Chondrocyte (in vitro differentiated cells): ENCODE measurements at regions not wholly inside any gene's neighbourhood (a gene's known extent, or its start where the extent isn't known, plus 50 kb on each side); places are given as distances from the start of the nearest gene placed in this dataset.

Experiments
- DNase-seq: peaks from one replicate; pipeline ENCODE4 v3.0.0; 2021; ENCODE audit warnings: mixed read lengths, low spot score
- H3K27ac Mint-ChIP-seq: one replicate; pipeline ENCODE4 v1.8.0; 2021; ENCODE audit warnings: mild to moderate bottlenecking, moderate library complexity, mixed read lengths; ENCODE audit not compliant: unreplicated experiment
- H3K27me3 Mint-ChIP-seq: 2 replicates; pipeline ENCODE4 v1.8.0; 2021; ENCODE audit warnings: low read depth, mixed read lengths
- H3K36me3 Mint-ChIP-seq: 2 replicates; pipeline ENCODE4 v1.8.0; 2021; ENCODE audit warnings: low read depth, mixed read lengths
- H3K4me1 Mint-ChIP-seq: 2 replicates; pipeline ENCODE4 v1.8.0; 2021; ENCODE audit warnings: low read depth, mild to moderate bottlenecking, mixed read lengths
- H3K4me3 Mint-ChIP-seq: one replicate; pipeline ENCODE4 v1.8.0; 2021; ENCODE audit warnings: mild to moderate bottlenecking, moderate library complexity, mixed read lengths; ENCODE audit not compliant: unreplicated experiment
- H3K9me3 Mint-ChIP-seq: 2 replicates; pipeline ENCODE4 v1.8.0; 2021; ENCODE audit warnings: low read depth, mixed read lengths
- TF ChIP-seq, protein P1 (sequence below): fragments of 200-600 bp; sonication (generic); IDR thresholded peaks from 2 replicates; pipeline ENCODE4 v1.5.0; 2021; ENCODE audit warnings: antibody characterized with exemption, mild to moderate bottlenecking, moderate library complexity

- Mint-ChIP-seq H3K27ac (no peak overlapping the region), H3K4me1 (no peaks in the 10 kb centered on the region), H3K36me3 (no peaks in the 10 kb centered on the region), H3K4me3 (no peak overlapping the region), H3K9me3 (no peaks in the 10 kb centered on the region), H3K27me3 (peaks cover 6% of the 10 kb centered on the region)
- TF ChIP-seq, protein P1, sequence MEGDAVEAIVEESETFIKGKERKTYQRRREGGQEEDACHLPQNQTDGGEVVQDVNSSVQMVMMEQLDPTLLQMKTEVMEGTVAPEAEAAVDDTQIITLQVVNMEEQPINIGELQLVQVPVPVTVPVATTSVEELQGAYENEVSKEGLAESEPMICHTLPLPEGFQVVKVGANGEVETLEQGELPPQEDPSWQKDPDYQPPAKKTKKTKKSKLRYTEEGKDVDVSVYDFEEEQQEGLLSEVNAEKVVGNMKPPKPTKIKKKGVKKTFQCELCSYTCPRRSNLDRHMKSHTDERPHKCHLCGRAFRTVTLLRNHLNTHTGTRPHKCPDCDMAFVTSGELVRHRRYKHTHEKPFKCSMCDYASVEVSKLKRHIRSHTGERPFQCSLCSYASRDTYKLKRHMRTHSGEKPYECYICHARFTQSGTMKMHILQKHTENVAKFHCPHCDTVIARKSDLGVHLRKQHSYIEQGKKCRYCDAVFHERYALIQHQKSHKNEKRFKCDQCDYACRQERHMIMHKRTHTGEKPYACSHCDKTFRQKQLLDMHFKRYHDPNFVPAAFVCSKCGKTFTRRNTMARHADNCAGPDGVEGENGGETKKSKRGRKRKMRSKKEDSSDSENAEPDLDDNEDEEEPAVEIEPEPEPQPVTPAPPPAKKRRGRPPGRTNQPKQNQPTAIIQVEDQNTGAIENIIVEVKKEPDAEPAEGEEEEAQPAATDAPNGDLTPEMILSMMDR = no peak
- DNase-seq = no peak
Measured at GRCh38 chr2:11048335-11049008, 106.8 kb upstream of the SLC66A3 start.

DNA sequence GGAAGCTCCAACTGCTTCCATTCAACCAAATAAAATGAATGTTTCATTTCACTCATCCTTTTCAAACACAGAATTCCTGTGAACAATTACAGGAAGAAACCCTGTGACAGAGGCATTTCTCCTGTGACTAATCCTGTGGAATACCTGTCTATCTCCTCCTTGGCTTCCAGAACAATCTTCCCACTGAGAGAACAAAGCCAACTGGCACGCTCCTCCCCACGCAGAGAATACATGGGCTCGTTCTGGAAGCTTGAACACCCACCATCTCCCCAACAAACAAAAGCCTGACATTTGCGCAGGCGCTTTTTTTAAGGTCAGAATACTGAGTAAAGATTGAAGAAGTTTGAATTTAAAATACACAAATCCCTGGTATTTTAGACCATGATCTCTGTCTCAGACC lies 104.7 kb upstream of the SLC66A3 start:
- H3K27ac Mint-ChIP-seq = no peak overlapping the region
- no peak for DNase-seq

DNA sequence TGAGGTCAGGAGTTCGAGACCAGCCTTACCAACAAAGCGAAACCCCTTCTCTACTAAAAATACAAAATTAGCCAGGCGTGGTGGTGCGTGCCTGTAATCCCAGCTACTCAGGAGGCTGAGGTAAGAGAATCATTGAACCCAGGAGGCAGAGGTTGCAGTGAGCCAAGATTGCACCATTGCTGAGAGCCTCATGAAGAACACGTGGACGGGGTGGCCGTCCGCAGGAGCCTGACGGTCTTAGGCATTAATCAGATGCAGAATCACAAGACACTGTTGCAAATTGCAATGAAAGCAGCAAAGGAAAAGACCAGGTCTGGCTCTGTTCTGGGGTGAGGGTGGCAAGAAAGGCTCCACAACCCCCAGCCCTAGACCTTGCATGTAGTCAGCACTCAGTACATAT lies 104.0 kb upstream of the SLC66A3 start:
- Mint-ChIP-seq H3K36me3 (no peaks in the 10 kb centered on the region), H3K9me3 (no peaks in the 10 kb centered on the region), H3K4me3 (no peak overlapping the region), H3K27ac (no peak overlapping the region), H3K27me3 (peaks cover 6% of the 10 kb centered on the region), H3K4me1 (no peaks in the 10 kb centered on the region)
- TF ChIP-seq, protein P1 = no peak
- no peak for DNase-seq

More for the DNA sequence above, 104.7 kb upstream of the SLC66A3 start:
- Mint-ChIP-seq H3K27me3 (peaks cover 6% of the 10 kb centered on the region), H3K36me3 (no peaks in the 10 kb centered on the region), H3K4me1 (no peaks in the 10 kb centered on the region), H3K9me3 (no peaks in the 10 kb centered on the region), H3K4me3 (no peak overlapping the region)
- TF ChIP-seq, protein P1 = no peak

- H3K27me3 Mint-ChIP-seq = peaks cover 18% of the 10 kb centered on the region
- H3K36me3 Mint-ChIP-seq = no peaks in the 10 kb centered on the region
- DNase-seq = no peak
- no peak overlapping the region for H3K4me3 Mint-ChIP-seq
- TF ChIP-seq, protein P1 = no peak
- no peak overlapping the region for H3K27ac Mint-ChIP-seq
- no peaks in the 10 kb centered on the region for H3K4me1 Mint-ChIP-seq
- no peaks in the 10 kb centered on the region for H3K9me3 Mint-ChIP-seq
Measured at GRCh38 chr2:11053546-11053945, 101.7 kb upstream of the SLC66A3 start.

DNA sequence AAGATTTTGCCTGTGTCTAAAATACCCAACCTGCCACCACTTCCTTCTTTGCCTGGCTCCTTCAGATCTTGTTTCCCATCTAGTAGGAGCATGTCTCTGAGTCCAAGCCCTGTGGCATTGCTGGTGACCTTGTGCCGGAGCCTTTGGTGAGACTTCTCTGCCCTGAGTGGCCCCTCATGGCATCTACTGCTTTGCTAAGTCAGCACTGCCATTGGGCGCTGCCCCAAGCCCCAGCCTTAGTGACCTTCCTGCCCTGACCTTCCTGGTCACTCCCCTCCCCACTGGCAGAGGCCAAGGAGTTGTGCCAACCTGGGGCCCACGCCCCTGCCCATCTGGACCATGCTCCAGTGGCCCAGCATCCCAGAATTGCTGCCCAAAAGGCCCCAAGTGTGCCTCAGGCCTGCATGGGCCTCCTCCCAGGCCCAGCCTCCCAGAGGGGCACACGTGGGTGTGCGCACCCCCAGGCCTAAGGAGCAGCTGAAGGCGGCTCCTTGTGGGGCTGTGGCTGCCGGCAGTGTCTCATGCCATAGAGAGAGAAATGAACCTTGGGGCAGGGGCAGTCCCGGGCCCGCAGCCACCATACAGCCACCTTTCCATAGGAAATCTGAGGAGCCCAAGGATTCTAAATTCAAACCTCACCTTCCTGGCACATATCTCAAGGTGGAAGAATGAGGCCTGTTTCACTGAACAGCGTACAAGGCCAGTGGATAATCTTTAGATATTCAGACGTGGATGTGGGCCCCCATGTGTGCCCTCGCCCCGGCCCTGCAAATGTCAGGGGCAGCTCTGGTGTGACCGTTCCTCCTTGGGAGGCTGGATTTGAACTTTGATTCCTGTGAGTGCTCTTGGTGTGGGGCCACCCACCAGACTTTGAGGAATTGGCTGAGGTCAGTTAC lies 100.2 kb upstream of the SLC66A3 start:
- Mint-ChIP-seq H3K27ac (no peak overlapping the region), H3K4me3 (no peak overlapping the region), H3K27me3 (peaks cover 15% of the 10 kb centered on the region), H3K36me3 (no peaks in the 10 kb centered on the region), H3K9me3 (no peaks in the 10 kb centered on the region), H3K4me1 (no peaks in the 10 kb centered on the region)
- DNase-seq = no peak
- TF ChIP-seq, protein P1 = no peak
